AG10803 (cell line): ENCODE measurements at regions not wholly inside any gene's neighbourhood (a gene's known extent, or its start where the extent isn't known, plus 50 kb on each side); places are given as distances from the start of the nearest gene placed in this dataset.
A peak's percentile ranks its signal among the peaks of the same experiment; 100 is the strongest.
"Not testable (repeated sequence)": the region's sequence is repeated elsewhere in the genome, so short reads cannot be mapped to it uniquely, and the experiment has no call there.

Source experiments
- DNase-seq: peaks from one replicate; pipeline ENCODE4 v3.0.0; 2010; ENCODE audit warnings: low read depth
- H3K4me3 ChIP-seq: 2 replicates; pipeline ENCODE4 v1.5.1; 2011; ENCODE audit warnings: mild to moderate bottlenecking, low read length, control low read depth
- CTCF ChIP-seq: conservative IDR thresholded peaks from 2 replicates; pipeline ENCODE4 v1.5.1; 2011; ENCODE audit warnings: mild to moderate bottlenecking, low read length, control low read depth, inconsistent platforms

GRCh38 chr17:77285594-77286390 is 145.0 kb downstream of the SEC14L1 start:
- peak; percentile 93 for DNase-seq
- TF ChIP-seq CTCF = peak; percentile 5; the same call in 1 of the 2 replicates
- H3K4me3 ChIP-seq = no peak overlapping the region

- TF ChIP-seq CTCF = no peak
- H3K4me3 ChIP-seq = no peak overlapping the region
- DNase-seq = no peak
Measured at GRCh38 chr17:77286391-77286640, 145.5 kb downstream of the SEC14L1 start.

GRCh38 chr17:77286641-77287431 is 146.1 kb downstream of the SEC14L1 start:
- DNase-seq = peak; percentile 20
- no peak for TF ChIP-seq CTCF
- H3K4me3 ChIP-seq = no peak overlapping the region

GRCh38 chr17:77287432-77288068 is 146.8 kb downstream of the SEC14L1 start:
- no peak overlapping the region for H3K4me3 ChIP-seq
- DNase-seq = peak; percentile 84
- no peak for TF ChIP-seq CTCF

- no peak overlapping the region for H3K4me3 ChIP-seq
- DNase-seq = no peak
- TF ChIP-seq CTCF = no peak
Measured at GRCh38 chr17:77288115-77288619, 147.4 kb downstream of the SEC14L1 start.

- not testable (repeated sequence) for DNase-seq, H3K4me3 ChIP-seq
Measured at GRCh38 chr17:77290759-77291558, 150.2 kb downstream of the SEC14L1 start.
